ENCODE measurements at regions not wholly inside any gene's neighbourhood (a gene's known extent, or its start where the extent isn't known, plus 50 kb on each side); places are given as distances from the start of the nearest gene placed in this dataset.

DNA sequence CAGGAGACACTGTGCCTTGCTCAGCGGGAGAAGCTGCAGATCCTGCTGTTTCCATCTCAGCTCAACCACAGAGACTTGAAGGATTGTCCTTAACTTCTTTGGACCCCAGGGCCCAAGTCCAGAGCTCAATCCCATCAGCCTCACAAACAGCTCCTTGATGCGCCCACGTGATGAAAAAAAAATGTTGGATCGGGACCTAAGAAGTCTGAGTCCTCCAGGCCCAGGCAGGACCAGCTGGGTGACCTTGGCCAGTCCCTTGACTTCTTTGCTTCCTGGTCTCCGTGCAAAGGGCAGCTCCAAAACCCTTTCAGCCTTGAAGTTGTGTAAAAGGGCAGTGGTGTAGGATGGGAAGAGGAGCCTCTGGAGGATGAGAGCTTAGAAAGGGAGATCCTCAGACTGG is 175.5 kb downstream of the ZFP36L2 start:
- no peak for DNase-seq

DNA sequence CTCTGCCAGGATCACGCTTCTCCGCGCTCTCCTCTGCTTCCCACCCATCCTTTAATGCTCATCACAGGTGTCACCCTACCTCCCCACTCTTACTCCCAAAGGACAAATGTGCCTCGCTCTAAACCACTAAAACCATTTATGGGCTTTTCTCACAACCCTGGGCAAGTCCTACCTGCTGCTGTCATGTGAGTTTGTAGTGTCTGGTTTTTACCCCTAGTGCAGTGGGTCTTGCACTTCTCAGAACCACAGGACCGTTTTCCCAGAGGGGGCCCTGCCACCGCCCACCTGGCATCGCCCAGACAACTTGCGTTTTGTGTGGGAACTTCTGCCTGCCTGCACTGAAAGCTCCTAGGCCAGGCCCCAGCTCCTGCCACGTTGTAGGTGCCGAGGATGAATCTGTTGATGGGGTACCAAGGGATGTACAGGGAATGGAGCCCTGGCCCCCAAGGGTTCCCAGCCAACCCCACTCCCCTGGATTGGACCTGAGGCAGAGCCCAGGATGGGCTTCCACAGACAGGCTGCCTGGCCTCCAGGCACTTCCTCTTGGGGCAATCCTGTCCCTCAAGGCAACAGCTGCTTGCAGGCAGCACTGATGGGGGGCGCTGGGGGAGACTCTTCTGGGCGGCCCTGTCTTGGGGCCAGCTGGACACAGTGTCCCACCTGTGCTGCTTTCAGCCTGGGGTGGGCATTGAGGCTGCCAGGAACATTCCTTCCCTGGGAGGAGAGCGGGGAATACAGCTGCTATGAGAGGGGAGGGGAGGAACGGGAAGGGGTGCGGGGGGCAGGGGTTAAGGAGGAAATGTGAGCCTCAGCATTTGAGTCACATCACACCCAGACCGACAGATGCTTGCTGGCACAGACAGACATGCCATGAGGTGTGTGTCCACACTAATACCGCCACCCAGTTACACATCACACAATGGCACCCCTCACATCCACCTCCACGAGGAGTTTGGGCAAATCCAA is 176.3 kb downstream of the ZFP36L2 start:
- DNase-seq: no peak

DNA sequence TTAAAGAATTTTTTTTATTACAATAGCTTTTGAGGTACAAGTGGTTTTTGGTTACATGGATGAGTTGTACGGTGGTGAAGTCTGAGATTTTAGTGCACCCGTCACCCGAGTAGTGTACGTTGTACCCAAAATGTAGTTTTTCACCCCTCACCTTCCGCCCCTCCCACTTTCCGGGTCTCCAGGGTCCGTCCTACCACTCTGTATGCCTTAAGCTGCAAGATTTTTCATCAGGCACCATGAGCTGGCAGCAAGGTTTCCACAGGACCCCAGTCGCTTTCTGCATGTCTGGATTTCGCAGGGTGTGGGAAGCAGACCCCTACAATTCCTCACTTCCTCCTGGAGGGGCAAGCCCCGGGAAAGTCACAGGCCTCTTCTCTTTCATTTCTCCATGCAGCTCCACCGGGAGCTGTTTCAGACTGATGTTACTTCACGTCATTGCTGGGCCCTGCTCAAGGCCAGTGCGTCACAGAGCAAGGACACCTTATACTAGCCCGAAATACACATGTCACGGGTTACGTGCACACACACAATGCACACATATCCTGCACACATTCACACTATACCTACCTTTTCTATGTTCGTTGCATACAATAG is 179.1 kb downstream of the ZFP36L2 start:
- DNase-seq: no peak

DNA sequence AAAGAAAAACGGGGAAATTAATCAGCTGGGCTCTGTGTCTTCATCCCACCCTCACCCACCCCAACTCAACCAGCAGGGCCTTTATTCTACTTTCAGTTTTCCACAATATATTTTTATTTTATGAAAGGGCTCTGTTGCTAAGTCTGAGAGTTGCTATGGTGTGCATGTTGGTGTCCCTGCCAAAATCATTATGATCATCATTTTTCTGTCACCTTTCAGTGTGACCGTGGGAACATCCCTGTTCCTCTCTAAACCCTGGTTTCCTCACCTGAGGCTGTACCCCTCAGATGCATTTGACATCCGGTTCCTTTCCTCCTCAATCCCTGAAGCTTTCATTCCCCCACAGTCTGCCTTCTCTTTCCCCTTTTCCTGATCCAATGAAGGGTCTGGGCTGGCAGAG is 180.5 kb downstream of the ZFP36L2 start:
- DNase-seq: no peak

DNA sequence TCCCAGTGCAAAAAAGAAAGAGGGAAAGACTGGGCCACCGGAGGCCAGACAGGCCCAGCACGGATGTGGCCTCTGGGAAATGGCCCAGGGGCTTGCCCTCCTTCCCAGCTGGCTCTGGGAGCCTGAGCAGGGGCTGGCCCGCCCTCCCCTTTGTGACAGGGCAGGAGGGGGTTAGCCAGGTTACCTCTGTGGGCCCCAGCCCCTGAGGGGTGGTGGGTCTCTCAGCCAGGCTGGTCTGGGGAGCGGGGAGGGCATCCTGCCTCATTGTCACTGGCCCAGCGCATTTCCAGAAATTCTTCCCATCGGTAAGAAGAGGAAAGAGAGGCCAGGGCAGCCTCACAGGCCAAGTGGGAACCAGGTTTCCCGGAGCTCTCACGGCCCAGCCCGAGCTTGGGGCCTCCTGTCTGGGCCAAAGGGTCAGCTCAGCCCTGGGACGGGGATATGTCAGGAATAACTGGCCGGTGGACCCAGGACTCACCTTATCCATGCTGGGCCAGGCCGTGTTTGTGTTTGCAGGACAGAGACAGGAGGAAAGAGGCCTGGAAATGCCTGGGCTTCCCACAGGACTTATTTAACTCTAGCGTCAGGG is 182.2 kb downstream of the ZFP36L2 start:
- DNase-seq: no peak

DNA sequence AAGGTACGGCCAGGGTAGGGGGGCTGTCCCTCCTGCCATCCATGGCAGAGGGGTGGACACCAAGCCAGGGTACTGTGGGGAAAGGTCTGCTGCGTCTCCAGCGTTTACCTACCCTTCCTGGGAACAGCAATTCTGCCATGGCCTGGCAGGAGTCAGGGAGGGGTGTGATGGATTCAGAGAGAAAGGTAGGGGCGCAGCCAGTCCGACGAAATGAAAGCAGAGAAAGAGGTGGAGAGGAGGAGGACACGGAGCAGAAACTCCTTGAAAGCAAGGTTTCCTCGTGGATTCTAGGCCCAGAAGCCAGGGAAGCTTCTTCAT is 182.9 kb downstream of the ZFP36L2 start:
- DNase-seq: no peak

DNA sequence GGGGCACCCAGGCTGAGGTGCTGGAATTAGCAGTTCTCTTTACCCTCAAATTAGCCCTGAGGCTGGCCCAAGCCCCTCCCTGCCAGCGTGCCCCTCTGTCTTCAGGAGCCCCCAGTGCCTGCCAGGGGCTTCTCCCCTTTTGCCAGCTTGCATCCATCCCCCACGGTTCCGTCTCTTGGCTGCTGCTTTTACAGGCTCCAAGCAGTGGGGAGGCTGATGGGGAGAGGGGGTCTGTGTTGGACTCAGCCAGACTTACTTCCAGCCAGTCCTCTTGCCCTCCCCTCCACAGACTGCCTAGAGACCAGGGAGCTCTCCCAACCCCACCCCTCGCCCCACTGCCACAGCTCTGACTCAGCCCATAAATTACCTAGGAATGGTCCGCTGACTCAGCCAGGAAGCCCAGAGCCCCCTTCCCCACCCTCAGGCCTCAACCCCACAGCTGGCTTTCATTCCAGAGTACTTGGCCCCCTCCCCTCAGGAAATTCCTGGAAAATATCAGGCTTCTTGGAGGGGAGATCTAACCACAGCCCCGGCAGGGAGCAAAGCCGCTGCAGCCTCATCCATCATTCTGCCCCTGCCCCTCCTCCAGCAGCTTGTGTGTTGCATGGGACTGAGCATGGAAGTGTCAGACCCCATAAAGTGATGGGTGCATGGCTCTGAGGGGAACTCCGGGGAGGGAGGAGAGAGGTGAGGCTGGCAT is 184.6 kb downstream of the ZFP36L2 start:
- no peak for DNase-seq

DNA sequence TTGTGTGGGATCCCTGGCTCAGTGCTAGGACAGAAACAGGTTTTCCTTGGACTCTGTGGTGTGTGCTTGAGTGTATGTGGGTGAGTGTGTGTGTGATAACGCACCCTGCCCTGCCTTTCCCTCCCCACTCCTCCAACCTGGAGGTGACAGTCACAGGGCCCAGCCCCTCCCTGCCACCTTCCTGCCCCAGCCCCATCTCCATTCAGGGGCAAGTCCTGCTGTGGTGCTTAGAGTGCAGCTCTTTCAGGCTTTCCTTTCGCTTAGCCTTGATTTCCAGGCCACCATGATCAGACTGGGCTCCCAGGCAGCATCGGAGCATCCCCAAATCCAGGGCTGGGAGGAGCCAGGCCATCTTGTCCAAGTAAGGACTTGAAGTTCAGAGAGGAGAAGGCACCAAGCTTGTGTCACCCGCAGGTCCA is 185.2 kb downstream of the ZFP36L2 start:
- no peak for DNase-seq

DNA sequence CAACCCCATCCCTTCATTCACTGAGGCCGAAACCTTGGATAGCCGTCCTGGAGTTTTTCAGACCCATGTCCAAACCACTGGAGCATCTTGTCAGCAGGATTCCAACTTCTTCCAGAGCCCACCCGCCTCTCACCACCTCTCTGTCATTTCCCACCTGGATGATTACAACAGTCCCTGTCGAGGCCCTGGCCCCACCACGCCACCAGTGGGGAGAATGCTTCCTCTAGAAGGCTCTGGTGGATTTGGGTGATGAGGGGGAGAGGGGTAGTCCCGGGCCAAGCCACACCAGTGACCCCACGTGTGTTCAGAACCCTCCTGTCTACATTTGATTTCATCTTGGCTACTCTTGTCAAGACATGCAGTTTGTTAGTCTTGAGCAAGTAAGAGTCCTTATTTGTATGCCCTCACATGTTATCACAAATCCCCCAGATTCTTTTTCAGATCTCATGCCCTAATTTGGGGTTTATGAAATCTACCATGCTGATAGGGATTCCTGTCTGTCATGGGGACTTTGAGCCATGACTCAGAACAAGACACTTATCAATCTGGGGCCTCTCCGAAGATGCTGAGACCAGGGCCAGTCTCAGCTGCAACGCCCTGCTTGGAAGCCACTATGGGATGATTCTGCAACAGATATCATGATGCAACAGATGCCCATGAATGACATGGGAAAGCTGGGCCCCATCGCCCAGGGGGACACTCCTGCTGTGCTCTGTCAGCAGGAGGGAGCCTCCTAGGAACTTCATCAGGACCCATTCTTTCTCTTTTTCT is 186.1 kb downstream of the ZFP36L2 start:
- DNase-seq: no peak

DNA sequence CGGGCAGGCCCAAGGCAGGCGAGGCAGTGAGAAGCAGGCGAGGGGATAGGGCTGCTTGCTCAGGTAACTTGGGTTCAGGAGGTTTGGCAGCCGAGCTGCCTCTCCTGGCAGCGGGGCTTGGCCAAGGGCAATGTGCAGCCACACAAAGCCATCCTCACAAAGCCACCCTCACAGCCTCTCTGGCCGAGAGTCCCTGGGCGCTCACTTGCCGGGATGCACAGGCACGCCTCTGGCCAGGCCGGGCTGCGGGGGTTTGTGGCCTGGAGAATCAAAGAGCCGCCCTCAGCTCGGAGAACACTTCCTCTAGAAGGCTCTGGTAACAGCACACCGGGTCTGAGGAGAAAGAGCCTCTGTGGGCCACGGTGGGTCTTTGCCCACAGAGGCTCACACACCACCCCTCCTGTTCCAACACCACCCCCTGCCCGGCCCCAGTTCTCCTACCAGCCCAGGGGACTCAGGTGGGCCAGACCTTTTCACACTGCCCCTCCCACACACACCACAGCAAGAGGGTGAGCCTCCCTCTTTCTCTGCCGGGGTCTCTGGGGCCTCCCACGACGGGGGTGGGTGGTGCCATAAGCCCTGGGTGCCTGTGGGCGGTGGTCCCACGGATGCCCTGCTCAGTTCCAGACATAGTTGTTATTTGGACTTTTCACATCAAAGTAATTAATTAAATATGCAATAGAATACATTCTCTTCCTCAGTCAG is 186.9 kb downstream of the ZFP36L2 start:
- no peak for DNase-seq

DNA sequence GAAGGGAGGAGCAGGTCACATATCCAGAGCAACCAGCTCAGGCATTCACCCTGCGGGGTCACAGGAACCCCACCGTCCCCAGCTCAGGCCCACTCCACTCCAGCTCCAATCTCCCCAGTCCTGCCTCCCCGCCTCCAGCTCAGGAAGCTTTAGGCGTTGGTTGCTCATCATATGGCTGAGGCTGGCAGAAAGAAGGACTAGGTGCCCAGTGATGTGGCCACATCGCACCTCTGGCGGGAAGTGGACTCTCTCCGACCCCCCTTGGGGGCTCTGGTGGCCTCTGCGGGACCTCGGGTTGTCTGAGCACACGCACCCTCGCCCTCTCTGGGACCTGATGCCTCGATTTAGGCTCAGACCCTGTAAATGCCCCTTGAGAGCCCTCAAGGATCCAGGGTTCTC is 187.7 kb downstream of the ZFP36L2 start:
- no peak for DNase-seq

DNA sequence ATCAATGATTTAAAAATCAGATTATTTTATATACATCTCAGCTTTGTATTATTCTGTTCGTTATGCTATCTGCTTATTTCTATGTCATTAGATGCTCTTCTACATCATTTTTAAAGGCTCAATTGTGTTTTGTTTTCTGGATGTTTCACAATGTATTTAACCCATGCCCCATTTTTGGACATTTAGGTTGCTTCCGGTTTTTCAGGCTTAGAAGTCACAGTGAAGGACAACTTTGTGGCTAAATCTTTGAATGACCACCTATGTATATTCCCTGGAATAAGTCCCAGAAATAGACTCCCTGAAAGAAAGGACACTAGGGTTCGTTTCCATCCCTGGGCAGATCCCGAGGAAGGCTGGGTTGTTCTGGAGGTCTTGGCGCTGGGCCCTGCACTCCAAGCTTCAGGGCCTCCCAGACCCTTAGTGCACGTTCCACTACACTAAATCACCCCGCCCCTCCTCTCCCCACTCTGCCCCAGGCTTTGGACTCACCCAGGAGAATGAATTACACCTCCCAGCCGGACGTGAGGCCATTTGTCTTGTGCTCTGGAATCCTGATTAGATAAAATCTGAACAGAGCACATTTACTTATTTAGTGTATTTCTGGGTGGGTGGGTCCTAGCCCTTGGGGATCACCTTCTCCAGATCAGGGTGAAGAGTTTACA is 188.2 kb downstream of the ZFP36L2 start:
- no peak for DNase-seq

DNA sequence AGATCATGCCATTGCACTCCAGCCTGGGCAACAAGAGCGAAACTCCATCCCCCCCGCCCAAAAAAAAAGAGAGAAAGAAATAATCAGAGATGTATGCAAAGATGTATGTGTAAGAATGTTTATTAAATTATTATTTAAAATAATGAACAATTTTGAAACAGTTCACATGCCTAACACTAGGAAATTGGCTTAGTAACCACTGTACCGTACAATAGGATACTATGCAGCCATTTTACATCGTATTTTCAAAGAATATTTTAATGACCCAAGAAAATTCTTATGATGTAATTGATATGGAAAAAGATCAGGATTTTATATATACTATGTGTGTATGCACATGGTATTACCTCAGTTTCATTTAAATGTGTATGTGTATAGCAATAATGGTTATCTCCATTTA is 190.5 kb downstream of the ZFP36L2 start:
- DNase-seq: no peak

DNA sequence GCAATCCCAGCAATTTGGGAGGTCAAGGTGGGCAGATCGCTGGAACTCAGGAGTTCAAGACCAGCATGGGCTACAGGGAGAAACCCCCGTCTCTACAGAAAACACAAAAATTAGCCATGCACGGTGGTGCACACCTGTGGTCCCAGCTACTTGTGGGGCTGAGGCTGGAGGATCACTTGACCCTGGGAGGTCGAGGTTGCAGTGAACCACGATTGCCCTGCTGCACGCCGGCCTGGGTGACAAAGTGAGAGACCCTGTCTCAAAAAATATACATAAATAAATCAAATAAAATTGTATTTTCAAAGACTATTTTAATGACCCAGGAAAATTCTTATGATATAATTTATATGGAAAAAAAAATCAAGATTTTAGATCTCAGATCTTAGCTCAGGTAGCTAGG is 191.5 kb downstream of the ZFP36L2 start:
- no peak for DNase-seq

DNA sequence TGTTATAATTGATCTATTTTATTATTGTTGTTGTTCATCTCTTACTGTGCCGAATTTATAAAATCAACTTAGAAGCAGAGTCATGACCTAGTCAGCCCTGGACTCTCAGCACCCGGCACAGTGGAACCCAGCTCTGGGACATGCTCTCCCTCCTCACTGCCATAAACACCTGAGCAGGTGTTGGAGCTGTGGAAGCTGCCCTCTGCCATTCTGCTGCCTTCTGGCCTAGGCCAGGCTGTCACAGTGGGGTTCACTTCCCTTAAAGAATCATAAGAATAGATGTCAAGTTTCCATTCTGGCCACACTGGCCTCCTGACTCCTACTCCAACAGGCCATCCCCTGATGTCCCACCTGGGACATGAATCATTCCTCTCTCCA is 192.2 kb downstream of the ZFP36L2 start:
- no peak for DNase-seq

DNA sequence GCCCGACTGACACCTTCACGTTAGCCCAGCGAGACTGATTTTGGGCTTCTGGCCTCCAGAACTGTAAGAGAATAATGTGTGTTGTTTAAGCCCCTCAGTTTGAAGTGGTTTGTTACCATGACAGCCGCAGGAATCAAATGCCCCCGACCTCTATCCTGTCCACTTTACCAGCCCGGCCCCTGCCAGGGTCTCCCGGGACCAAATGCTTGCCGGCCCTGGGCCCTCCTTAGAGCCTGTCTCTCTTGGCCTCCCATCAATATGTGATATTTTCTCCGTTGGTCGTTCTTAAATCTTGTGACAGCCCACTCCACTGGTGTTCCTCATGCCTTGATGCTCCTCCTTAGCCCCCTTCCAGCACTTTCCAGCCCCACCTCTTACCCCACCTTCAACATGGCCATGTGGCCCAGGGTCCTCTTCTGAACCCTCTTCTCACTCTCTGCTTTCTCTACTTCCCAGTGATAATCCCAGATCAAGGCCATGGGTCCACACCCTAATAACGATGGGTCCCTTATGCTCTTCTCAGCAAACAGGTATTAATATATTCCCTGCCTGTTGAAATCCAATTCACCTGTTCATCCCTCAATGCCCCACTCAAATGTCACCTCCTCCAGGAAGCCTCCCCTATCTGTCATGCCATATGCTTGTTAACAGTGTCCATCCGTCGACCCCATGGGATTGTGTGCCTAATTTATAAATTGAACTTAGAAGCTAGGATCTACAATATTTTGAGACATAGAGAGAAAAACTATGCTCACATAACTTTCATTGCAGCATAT is 192.8 kb downstream of the ZFP36L2 start:
- DNase-seq: no peak

DNA sequence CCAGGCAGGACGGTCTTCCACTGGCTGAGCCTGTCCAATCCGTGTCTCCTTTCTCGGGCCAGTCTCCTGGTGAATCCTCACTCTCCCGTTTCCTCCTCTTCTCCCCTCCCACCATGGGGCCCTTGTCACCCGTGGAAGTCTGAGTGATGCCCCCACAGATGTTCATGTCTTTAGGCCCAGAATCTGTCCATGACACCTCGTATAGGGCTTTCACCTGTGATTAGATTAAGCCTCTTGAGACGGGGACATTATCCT is 193.5 kb downstream of the ZFP36L2 start:
- DNase-seq: no peak

DNA sequence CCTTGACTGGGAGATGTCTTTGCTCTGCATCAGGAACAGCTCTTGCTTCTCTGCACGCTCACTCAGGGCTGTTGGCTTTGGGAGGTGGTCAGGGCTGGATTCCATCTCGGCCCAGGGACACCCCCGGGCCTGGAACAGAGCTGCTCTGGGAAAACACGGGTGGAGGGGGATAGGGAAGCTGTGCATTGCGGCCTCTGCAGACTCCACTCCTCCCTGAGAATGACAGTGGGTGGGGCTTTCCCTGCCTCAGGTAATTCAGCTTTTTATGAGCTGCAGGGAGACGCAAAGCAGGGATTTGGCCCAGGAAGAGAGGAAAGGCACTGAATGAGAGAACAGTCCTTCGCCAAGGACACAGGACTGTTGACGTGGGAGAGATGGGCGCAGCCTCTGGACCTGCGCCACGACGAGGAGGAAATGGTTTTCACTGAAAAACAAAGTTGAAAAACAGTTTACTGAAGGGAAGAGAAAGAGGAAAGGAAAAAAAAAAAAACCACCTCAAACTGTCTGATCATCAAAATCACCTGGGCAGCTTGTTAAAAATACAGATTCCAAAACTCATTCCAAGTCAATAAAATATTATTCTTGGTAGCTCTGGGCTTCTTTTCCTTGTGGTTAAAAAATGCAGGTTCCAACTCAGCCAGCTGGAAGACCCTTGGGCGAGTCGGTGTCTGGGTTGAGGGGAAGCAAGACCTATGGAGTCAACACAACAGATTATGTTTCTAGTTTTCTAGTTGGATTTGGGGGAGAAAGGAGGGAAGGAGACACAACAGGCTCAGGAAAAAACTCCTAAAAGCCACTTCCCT is 194.0 kb downstream of the ZFP36L2 start:
- DNase-seq: no peak

DNA sequence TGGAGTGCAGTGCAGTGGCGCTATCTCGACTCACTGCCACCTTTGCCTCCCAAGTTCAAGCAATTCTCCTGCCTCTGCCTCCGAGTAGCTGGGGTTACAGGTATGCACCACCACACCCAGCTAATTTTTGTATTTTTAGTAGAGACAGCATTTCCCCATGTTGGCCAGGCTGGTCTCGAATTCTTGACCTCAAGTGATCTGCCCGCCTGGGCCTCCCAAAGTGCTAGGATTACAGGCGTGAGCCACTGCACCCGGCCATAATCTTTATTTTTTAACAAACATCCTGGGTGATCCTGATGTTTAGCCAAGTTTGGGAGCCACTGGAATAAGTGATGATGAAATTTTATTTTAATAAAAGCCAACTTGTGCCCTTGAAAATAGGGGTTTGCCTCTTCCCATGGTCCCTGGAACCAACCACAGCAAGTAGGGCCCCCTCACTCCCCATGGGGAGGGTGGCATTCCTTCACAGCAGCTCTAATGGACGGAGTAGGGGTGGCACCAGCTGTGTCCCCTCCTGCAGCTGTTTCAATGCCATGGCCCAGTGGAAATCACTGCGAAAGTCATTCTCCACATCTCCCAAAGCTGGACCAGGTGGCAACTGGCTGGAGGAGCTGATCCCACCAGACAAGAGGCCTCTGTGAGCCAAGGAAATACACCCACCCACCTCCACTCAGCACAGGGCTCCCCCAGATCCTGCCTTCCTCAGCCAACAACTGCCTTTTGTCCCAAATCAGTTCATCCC is 194.8 kb downstream of the ZFP36L2 start:
- DNase-seq: no peak

Measured in effector CD8-positive, alpha-beta T cell (primary cell).